ENCODE measurements at regions not wholly inside any gene's neighbourhood (a gene's known extent, or its start where the extent isn't known, plus 50 kb on each side); places are given as distances from the start of the nearest gene placed in this dataset.

DNA sequence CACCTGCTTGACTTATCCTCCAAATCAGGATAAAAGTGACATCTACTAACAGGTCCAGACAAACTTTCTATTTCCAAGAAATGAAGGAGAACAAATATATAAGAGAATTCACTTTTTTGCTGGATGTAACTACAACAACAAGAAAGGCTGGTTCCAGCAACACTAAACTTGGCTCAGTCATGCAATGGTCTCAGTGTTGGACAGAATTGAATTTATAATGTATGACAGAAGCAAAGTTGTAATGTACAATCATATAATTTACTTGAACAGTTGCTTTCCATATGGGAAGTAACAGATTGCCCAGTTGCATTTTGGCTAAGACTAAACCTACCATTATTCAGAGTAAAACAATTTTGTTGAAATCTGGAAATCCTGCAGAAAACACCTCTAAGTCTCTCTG is 183.3 kb upstream of the INTU start:
- Histone ChIP-seq H3K36me3 (ENCODE audit: insufficient read depth, low read length) (no peaks in the 10 kb centered on the region), H3K4me1 (ENCODE audit: insufficient read depth, low read length) (no peaks in the 10 kb centered on the region), H3K27me3 (ENCODE audit: insufficient read depth, low read length, poor library complexity) (no peaks in the 10 kb centered on the region), H2AFZ (ENCODE audit: low read depth, low read length) (no peak overlapping the region), H3K79me2 (ENCODE audit: insufficient read depth, low read length) (no peaks in the 10 kb centered on the region), H3K4me2 (ENCODE audit: insufficient read depth, low read length) (no peak overlapping the region), H3K27ac (ENCODE audit: low read length) (no peak overlapping the region), H3K9ac (ENCODE audit: low read depth, low read length) (no peak overlapping the region), H4K20me1 (ENCODE audit: insufficient read depth, low read length) (no peaks in the 10 kb centered on the region), H3K9me3 (ENCODE audit: insufficient read depth, low read length, severe bottlenecking) (no peaks in the 10 kb centered on the region), H3K4me3 (ENCODE audit: low read depth in 1 of 2, low read length in 2 of 2) (no peak overlapping the region)
- ATAC-seq (ENCODE audit: insufficient read depth, low read depth) (no peak), DNase-seq (no peak)
- TF ChIP-seq EZH2 (IDR thresholded peaks at IDR 0.05; ENCODE audit: borderline replicate concordance, low read depth, low read length, severe bottlenecking): no peak
- TF ChIP-seq, protein P1, sequence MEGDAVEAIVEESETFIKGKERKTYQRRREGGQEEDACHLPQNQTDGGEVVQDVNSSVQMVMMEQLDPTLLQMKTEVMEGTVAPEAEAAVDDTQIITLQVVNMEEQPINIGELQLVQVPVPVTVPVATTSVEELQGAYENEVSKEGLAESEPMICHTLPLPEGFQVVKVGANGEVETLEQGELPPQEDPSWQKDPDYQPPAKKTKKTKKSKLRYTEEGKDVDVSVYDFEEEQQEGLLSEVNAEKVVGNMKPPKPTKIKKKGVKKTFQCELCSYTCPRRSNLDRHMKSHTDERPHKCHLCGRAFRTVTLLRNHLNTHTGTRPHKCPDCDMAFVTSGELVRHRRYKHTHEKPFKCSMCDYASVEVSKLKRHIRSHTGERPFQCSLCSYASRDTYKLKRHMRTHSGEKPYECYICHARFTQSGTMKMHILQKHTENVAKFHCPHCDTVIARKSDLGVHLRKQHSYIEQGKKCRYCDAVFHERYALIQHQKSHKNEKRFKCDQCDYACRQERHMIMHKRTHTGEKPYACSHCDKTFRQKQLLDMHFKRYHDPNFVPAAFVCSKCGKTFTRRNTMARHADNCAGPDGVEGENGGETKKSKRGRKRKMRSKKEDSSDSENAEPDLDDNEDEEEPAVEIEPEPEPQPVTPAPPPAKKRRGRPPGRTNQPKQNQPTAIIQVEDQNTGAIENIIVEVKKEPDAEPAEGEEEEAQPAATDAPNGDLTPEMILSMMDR (IDR thresholded peaks at IDR 0.05; ENCODE audit: borderline replicate concordance, extremely low read depth, low read length, poor library complexity, severe bottlenecking): no peak

- DNase-seq: no peak
- ATAC-seq (ENCODE audit: insufficient read depth, low read depth): no peak
These were observed 182.5 kb upstream of the INTU start for GRCh38 chr4:127450276-127450675.

GRCh38 chr4:127463883-127464282 is 168.9 kb upstream of the INTU start:
- Histone ChIP-seq H3K9me3 (ENCODE audit: insufficient read depth, low read length, severe bottlenecking) (no peaks in the 10 kb centered on the region), H3K4me1 (ENCODE audit: insufficient read depth, low read length) (no peaks in the 10 kb centered on the region), H2AFZ (ENCODE audit: low read depth, low read length) (no peak overlapping the region), H3K27me3 (ENCODE audit: insufficient read depth, low read length, poor library complexity) (no peaks in the 10 kb centered on the region), H3K79me2 (ENCODE audit: insufficient read depth, low read length) (no peaks in the 10 kb centered on the region), H3K9ac (ENCODE audit: low read depth, low read length) (no peak overlapping the region), H3K4me2 (ENCODE audit: insufficient read depth, low read length) (no peak overlapping the region), H3K4me3 (ENCODE audit: low read depth in 1 of 2, low read length in 2 of 2) (no peak overlapping the region), H4K20me1 (ENCODE audit: insufficient read depth, low read length) (no peaks in the 10 kb centered on the region), H3K36me3 (ENCODE audit: insufficient read depth, low read length) (no peaks in the 10 kb centered on the region), H3K27ac (ENCODE audit: low read length) (no peak overlapping the region)
- ATAC-seq (ENCODE audit: insufficient read depth, low read depth) (no peak), DNase-seq (no peak)
- TF ChIP-seq EZH2 (IDR thresholded peaks at IDR 0.05; ENCODE audit: borderline replicate concordance, low read depth, low read length, severe bottlenecking): no peak
- TF ChIP-seq, protein P1 (IDR thresholded peaks at IDR 0.05; ENCODE audit: borderline replicate concordance, extremely low read depth, low read length, poor library complexity, severe bottlenecking): no peak

More at GRCh38 chr4:127450276-127450675, 182.5 kb upstream of the INTU start:
- H3K79me2 ChIP-seq (ENCODE audit: insufficient read depth, low read length): no peaks in the 10 kb centered on the region
- no peak overlapping the region for H3K4me2 ChIP-seq (ENCODE audit: insufficient read depth, low read length)
- H3K4me1 ChIP-seq (ENCODE audit: insufficient read depth, low read length): no peaks in the 10 kb centered on the region
- no peaks in the 10 kb centered on the region for H3K36me3 ChIP-seq (ENCODE audit: insufficient read depth, low read length)
- no peak for TF ChIP-seq EZH2 (IDR thresholded peaks at IDR 0.05; ENCODE audit: borderline replicate concordance, low read depth, low read length, severe bottlenecking)
- TF ChIP-seq, protein P1 (IDR thresholded peaks at IDR 0.05; ENCODE audit: borderline replicate concordance, extremely low read depth, low read length, poor library complexity, severe bottlenecking): no peak
- H3K27me3 ChIP-seq (ENCODE audit: insufficient read depth, low read length, poor library complexity): no peaks in the 10 kb centered on the region
- H3K27ac ChIP-seq (ENCODE audit: low read length): no peak overlapping the region
- H3K9ac ChIP-seq (ENCODE audit: low read depth, low read length): no peak overlapping the region
- no peaks in the 10 kb centered on the region for H4K20me1 ChIP-seq (ENCODE audit: insufficient read depth, low read length)
- no peaks in the 10 kb centered on the region for H3K9me3 ChIP-seq (ENCODE audit: insufficient read depth, low read length, severe bottlenecking)
- H3K4me3 ChIP-seq (ENCODE audit: low read depth in 1 of 2, low read length in 2 of 2): no peak overlapping the region
- H2AFZ ChIP-seq (ENCODE audit: low read depth, low read length): no peak overlapping the region

DNA sequence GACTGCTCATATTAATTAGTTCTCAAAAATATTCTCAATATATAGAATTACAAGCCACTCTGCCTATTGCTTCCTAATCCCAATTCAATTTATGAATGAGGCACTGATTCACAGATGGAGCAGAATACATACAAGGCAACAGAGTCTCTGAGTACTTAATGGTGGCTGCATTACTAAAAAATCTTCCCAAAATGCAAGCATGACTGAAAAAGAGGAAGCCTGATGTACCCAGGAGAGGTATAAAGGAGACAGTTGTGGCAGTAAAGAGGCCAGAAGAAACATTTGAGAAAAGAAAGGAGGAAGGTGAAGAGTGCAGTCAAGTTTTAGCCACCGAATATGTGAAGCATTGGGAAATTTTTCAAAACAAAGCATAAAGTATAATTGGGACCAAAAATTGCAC is 163.2 kb upstream of the INTU start:
- H3K9ac ChIP-seq (ENCODE audit: low read depth, low read length): no peak overlapping the region
- H3K4me2 ChIP-seq (ENCODE audit: insufficient read depth, low read length): no peak overlapping the region
- H3K36me3 ChIP-seq (ENCODE audit: insufficient read depth, low read length): no peaks in the 10 kb centered on the region
- H4K20me1 ChIP-seq (ENCODE audit: insufficient read depth, low read length): no peaks in the 10 kb centered on the region
- no peaks in the 10 kb centered on the region for H3K4me1 ChIP-seq (ENCODE audit: insufficient read depth, low read length)
- no peak for DNase-seq
- no peak overlapping the region for H3K4me3 ChIP-seq (ENCODE audit: low read depth in 1 of 2, low read length in 2 of 2)
- no peaks in the 10 kb centered on the region for H3K27me3 ChIP-seq (ENCODE audit: insufficient read depth, low read length, poor library complexity)
- H3K9me3 ChIP-seq (ENCODE audit: insufficient read depth, low read length, severe bottlenecking): no peaks in the 10 kb centered on the region
- no peak overlapping the region for H2AFZ ChIP-seq (ENCODE audit: low read depth, low read length)
- ATAC-seq (ENCODE audit: insufficient read depth, low read depth): no peak
- no peak overlapping the region for H3K27ac ChIP-seq (ENCODE audit: low read length)
- TF ChIP-seq EZH2 (IDR thresholded peaks at IDR 0.05; ENCODE audit: borderline replicate concordance, low read depth, low read length, severe bottlenecking): no peak
- TF ChIP-seq, protein P1 (IDR thresholded peaks at IDR 0.05; ENCODE audit: borderline replicate concordance, extremely low read depth, low read length, poor library complexity, severe bottlenecking): no peak
- H3K79me2 ChIP-seq (ENCODE audit: insufficient read depth, low read length): no peaks in the 10 kb centered on the region
